GM23338 (cell line): ENCODE measurements at regions not wholly inside any gene's neighbourhood (a gene's known extent, or its start where the extent isn't known, plus 50 kb on each side); places are given as distances from the start of the nearest gene placed in this dataset.

Experiments
- CREB1 ChIP-seq: fragments of 250-450 bp; sonication (Bioruptor Pico); IDR thresholded peaks from 2 replicates; pipeline ENCODE4 v1.5.0; 2020; ENCODE audit warnings: low read depth, mild to moderate bottlenecking, moderate library complexity
- EZH2 ChIP-seq: fragments of 200-600 bp; sonication (generic); IDR thresholded peaks from one replicate; pipeline ENCODE4 v1.8.0; 2017; ENCODE audit warnings: antibody characterized with exemption, mild to moderate bottlenecking, low read depth; ENCODE audit not compliant: unreplicated experiment
- EZH2phosphoT487 ChIP-seq: fragments of 200-600 bp; sonication (generic); IDR thresholded peaks from one replicate; pipeline ENCODE4 v1.8.1; 2018; ENCODE audit warnings: antibody characterized with exemption; ENCODE audit not compliant: unreplicated experiment
- JUNB ChIP-seq: IDR thresholded peaks from one replicate; pipeline ENCODE4 v1.6.1; 2016; ENCODE audit warnings: antibody characterized with exemption; ENCODE audit not compliant: unreplicated experiment
- NANOG ChIP-seq: IDR thresholded peaks from 2 replicates; pipeline ENCODE4 v1.6.1; 2016; ENCODE audit warnings: antibody characterized with exemption, borderline replicate concordance
- POLR2AphosphoS5 ChIP-seq: IDR thresholded peaks from 2 replicates; pipeline ENCODE4 v1.6.1; 2016; ENCODE audit warnings: antibody characterized with exemption, low read depth
- ZNF331 ChIP-seq: fragments of 250-450 bp; sonication (Bioruptor Pico); IDR thresholded peaks from 2 replicates; pipeline ENCODE4 v1.5.0; 2020; ENCODE audit warnings: low read depth, mild to moderate bottlenecking, moderate library complexity
- TF ChIP-seq, protein P1 (sequence below): IDR thresholded peaks from one replicate; pipeline ENCODE4 v1.6.1; 2018; ENCODE audit warnings: antibody characterized with exemption; ENCODE audit not compliant: unreplicated experiment
- TF ChIP-seq, protein P2 (sequence below): IDR thresholded peaks from 2 replicates; pipeline ENCODE4 v1.6.1; 2016; ENCODE audit warnings: antibody characterized with exemption
- TF ChIP-seq, protein P3 (sequence below), 2 experiments: fragments of 200-600 bp in 1 of 2; sonication (generic) in 1 of 2; conservative IDR thresholded peaks; 2 replicates each; pipeline versions ENCODE4 v1.5.1 to v1.6.1; 2016 to 2017; ENCODE audit warnings: antibody characterized with exemption in 2 of 2, low read depth in 2 of 2, mild to moderate bottlenecking in 2 of 2, moderate library complexity in 1 of 2
- TF ChIP-seq, protein P4 (sequence below): fragments of 250-450 bp; sonication (Bioruptor Pico); IDR thresholded peaks from 2 replicates; pipeline ENCODE4 v1.5.0; 2020; ENCODE audit warnings: mild to moderate bottlenecking, moderate library complexity

DNA sequence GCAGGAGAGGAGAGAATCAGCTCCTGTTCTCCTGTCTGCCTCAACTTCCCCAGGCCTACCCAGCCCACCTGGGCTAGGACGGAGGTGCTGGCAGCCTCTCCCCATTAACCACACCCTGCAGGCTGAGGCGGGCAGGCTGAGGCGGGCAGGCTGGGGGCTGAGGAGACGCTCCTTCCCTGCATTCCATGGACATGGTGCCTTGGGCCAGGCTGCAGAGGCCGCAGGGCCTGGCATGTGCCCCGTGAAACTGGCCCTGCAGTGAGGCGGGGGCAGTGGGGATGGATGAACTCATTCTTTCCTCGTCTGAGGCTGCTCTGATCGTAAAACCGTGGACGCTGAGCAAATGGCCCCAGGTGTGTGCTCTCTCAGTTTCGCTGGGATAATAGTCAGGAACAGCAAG, 84.7 kb upstream of the LAPTM4A start:
- TF ChIP-seq, protein P1, sequence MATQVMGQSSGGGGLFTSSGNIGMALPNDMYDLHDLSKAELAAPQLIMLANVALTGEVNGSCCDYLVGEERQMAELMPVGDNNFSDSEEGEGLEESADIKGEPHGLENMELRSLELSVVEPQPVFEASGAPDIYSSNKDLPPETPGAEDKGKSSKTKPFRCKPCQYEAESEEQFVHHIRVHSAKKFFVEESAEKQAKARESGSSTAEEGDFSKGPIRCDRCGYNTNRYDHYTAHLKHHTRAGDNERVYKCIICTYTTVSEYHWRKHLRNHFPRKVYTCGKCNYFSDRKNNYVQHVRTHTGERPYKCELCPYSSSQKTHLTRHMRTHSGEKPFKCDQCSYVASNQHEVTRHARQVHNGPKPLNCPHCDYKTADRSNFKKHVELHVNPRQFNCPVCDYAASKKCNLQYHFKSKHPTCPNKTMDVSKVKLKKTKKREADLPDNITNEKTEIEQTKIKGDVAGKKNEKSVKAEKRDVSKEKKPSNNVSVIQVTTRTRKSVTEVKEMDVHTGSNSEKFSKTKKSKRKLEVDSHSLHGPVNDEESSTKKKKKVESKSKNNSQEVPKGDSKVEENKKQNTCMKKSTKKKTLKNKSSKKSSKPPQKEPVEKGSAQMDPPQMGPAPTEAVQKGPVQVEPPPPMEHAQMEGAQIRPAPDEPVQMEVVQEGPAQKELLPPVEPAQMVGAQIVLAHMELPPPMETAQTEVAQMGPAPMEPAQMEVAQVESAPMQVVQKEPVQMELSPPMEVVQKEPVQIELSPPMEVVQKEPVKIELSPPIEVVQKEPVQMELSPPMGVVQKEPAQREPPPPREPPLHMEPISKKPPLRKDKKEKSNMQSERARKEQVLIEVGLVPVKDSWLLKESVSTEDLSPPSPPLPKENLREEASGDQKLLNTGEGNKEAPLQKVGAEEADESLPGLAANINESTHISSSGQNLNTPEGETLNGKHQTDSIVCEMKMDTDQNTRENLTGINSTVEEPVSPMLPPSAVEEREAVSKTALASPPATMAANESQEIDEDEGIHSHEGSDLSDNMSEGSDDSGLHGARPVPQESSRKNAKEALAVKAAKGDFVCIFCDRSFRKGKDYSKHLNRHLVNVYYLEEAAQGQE: no peak
- TF ChIP-seq, protein P2, sequence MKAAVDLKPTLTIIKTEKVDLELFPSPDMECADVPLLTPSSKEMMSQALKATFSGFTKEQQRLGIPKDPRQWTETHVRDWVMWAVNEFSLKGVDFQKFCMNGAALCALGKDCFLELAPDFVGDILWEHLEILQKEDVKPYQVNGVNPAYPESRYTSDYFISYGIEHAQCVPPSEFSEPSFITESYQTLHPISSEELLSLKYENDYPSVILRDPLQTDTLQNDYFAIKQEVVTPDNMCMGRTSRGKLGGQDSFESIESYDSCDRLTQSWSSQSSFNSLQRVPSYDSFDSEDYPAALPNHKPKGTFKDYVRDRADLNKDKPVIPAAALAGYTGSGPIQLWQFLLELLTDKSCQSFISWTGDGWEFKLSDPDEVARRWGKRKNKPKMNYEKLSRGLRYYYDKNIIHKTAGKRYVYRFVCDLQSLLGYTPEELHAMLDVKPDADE: no peak
- TF ChIP-seq, protein P3, sequence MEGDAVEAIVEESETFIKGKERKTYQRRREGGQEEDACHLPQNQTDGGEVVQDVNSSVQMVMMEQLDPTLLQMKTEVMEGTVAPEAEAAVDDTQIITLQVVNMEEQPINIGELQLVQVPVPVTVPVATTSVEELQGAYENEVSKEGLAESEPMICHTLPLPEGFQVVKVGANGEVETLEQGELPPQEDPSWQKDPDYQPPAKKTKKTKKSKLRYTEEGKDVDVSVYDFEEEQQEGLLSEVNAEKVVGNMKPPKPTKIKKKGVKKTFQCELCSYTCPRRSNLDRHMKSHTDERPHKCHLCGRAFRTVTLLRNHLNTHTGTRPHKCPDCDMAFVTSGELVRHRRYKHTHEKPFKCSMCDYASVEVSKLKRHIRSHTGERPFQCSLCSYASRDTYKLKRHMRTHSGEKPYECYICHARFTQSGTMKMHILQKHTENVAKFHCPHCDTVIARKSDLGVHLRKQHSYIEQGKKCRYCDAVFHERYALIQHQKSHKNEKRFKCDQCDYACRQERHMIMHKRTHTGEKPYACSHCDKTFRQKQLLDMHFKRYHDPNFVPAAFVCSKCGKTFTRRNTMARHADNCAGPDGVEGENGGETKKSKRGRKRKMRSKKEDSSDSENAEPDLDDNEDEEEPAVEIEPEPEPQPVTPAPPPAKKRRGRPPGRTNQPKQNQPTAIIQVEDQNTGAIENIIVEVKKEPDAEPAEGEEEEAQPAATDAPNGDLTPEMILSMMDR (conservative IDR thresholded peaks at IDR 0.05; ENCODE audit: low read depth in 2 of 2): no peak
- TF ChIP-seq EZH2 (no peak), CREB1 (CRISPR knock-in tag) (no peak), POLR2AphosphoS5 (no peak), EZH2phosphoT487 (no peak), ZNF331 (CRISPR knock-in tag) (no peak), NANOG (no peak), JUNB (no peak)
- TF ChIP-seq, protein P4, sequence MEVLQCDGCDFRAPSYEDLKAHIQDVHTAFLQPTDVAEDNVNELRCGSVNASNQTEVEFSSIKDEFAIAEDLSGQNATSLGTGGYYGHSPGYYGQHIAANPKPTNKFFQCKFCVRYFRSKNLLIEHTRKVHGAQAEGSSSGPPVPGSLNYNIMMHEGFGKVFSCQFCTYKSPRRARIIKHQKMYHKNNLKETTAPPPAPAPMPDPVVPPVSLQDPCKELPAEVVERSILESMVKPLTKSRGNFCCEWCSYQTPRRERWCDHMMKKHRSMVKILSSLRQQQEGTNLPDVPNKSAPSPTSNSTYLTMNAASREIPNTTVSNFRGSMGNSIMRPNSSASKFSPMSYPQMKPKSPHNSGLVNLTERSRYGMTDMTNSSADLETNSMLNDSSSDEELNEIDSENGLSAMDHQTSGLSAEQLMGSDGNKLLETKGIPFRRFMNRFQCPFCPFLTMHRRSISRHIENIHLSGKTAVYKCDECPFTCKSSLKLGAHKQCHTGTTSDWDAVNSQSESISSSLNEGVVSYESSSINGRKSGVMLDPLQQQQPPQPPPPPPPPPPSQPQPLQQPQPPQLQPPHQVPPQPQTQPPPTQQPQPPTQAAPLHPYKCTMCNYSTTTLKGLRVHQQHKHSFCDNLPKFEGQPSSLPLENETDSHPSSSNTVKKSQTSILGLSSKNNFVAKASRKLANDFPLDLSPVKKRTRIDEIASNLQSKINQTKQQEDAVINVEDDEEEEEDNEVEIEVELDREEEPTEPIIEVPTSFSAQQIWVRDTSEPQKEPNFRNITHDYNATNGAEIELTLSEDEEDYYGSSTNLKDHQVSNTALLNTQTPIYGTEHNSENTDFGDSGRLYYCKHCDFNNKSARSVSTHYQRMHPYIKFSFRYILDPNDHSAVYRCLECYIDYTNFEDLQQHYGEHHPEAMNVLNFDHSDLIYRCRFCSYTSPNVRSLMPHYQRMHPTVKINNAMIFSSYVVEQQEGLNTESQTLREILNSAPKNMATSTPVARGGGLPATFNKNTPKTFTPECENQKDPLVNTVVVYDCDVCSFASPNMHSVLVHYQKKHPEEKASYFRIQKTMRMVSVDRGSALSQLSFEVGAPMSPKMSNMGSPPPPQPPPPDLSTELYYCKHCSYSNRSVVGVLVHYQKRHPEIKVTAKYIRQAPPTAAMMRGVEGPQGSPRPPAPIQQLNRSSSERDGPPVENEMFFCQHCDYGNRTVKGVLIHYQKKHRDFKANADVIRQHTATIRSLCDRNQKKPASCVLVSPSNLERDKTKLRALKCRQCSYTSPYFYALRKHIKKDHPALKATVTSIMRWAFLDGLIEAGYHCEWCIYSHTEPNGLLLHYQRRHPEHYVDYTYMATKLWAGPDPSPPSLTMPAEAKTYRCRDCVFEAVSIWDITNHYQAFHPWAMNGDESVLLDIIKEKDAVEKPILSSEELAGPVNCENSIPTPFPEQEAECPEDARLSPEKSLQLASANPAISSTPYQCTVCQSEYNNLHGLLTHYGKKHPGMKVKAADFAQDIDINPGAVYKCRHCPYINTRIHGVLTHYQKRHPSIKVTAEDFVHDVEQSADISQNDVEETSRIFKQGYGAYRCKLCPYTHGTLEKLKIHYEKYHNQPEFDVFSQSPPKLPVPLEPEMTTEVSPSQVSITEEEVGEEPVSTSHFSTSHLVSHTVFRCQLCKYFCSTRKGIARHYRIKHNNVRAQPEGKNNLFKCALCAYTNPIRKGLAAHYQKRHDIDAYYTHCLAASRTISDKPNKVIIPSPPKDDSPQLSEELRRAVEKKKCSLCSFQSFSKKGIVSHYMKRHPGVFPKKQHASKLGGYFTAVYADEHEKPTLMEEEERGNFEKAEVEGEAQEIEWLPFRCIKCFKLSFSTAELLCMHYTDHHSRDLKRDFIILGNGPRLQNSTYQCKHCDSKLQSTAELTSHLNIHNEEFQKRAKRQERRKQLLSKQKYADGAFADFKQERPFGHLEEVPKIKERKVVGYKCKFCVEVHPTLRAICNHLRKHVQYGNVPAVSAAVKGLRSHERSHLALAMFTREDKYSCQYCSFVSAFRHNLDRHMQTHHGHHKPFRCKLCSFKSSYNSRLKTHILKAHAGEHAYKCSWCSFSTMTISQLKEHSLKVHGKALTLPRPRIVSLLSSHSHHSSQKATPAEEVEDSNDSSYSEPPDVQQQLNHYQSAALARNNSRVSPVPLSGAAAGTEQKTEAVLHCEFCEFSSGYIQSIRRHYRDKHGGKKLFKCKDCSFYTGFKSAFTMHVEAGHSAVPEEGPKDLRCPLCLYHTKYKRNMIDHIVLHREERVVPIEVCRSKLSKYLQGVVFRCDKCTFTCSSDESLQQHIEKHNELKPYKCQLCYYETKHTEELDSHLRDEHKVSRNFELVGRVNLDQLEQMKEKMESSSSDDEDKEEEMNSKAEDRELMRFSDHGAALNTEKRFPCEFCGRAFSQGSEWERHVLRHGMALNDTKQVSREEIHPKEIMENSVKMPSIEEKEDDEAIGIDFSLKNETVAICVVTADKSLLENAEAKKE (CRISPR knock-in tag): no peak
